GM13976 (cell line): ENCODE measurements at regions not wholly inside any gene's neighbourhood (a gene's known extent, or its start where the extent isn't known, plus 50 kb on each side); places are given as distances from the start of the nearest gene placed in this dataset.

Source experiments
- DNase-seq: peaks from one replicate; pipeline ENCODE4 v3.0.0; 2012; ENCODE audit warnings: low spot score
- in situ Hi-C: fragments of 300-500 bp; cut with MboI; formaldehyde crosslinking; loops from one replicate; pipeline ENCODE4 v1.12.0; 2022; ENCODE audit warnings: low sequenced_read_pairs, mixed read lengths, inconsistent platforms; ENCODE audit not compliant: unreplicated experiment
- TF ChIP-seq, protein P1 (sequence below): IDR thresholded peaks from 2 replicates; pipeline ENCODE4 v1.5.1; 2012; ENCODE audit warnings: borderline replicate concordance, mild to moderate bottlenecking; ENCODE audit not compliant: insufficient read depth; ENCODE audit errors: extremely low read depth, missing control alignments, control extremely low read depth

- no peak for DNase-seq
- TF ChIP-seq, protein P1, sequence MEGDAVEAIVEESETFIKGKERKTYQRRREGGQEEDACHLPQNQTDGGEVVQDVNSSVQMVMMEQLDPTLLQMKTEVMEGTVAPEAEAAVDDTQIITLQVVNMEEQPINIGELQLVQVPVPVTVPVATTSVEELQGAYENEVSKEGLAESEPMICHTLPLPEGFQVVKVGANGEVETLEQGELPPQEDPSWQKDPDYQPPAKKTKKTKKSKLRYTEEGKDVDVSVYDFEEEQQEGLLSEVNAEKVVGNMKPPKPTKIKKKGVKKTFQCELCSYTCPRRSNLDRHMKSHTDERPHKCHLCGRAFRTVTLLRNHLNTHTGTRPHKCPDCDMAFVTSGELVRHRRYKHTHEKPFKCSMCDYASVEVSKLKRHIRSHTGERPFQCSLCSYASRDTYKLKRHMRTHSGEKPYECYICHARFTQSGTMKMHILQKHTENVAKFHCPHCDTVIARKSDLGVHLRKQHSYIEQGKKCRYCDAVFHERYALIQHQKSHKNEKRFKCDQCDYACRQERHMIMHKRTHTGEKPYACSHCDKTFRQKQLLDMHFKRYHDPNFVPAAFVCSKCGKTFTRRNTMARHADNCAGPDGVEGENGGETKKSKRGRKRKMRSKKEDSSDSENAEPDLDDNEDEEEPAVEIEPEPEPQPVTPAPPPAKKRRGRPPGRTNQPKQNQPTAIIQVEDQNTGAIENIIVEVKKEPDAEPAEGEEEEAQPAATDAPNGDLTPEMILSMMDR: no peak
- in situ Hi-C loops: loop anchor here (25.0 kb wide), 1 partner anchor 395 kb away; no protein-coding TSS in a partner anchor
Observed at GRCh38 chr7:106457678-106458077, 172.9 kb upstream of the NAMPT start.

DNA sequence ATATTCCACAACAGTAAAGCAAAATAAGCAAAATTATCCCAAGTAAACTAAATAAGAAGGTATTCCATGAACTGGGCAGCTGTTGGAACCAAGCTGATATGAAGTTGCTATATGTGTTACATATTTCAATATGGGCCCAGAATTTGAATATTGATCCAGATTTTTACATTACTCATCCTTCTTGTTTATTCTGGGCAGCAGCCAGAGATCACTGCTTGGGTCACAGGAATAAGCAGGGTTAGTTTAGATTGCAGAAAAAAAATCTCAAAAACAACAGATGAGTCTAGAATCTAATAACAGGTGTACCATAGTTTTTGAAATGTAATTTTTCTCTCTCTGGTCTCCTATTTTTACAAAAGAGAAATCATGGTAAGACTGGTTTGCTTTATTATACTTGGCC is 171.5 kb upstream of the NAMPT start:
- DNase-seq: no peak
- in situ Hi-C loops: loop anchor here (25.0 kb wide), 1 partner anchor 394 kb away; no protein-coding TSS in a partner anchor
- TF ChIP-seq, protein P1: no peak

DNA sequence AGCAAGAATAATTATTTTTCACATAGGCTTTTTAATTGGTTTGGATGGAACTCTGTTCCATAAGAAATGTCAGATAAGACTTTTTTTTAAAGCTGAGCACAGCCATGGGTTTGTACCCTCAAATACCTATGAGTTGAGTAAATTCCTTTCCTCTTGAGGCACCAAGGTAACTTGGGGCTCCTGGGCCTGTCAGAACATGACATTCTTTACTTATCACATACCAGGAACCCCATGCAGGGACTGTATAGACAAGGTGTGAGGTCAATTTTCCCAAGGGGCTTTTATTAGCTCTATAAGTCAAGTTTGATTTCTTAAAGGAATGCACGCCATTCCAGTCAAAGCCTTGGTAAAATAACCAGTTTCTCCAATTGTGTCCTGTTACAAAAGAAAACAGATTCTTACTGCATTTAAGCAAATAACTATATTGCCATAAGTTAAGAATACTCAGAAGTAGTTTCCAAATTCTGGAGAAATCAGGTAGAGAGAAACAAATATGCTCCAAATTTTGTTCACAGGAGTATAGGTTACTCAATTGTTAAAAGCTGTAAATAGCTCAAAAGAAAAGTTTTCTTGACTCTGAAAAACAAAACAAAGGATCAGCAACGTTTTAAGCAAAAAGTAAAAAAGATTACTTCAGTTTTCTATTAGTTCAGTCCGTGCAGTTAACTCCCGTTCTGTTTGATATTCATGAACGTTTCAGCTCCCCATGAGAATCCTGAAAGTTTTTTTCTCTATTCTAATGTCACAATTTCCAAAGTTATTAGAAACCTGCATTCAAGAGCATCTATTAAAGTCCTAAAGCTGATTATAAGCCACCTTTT is 167.5 kb upstream of the NAMPT start:
- no peak for DNase-seq
- TF ChIP-seq, protein P1: no peak
- in situ Hi-C loops: loop anchor here (25.0 kb wide), 1 partner anchor 390 kb away; no protein-coding TSS in a partner anchor

DNA sequence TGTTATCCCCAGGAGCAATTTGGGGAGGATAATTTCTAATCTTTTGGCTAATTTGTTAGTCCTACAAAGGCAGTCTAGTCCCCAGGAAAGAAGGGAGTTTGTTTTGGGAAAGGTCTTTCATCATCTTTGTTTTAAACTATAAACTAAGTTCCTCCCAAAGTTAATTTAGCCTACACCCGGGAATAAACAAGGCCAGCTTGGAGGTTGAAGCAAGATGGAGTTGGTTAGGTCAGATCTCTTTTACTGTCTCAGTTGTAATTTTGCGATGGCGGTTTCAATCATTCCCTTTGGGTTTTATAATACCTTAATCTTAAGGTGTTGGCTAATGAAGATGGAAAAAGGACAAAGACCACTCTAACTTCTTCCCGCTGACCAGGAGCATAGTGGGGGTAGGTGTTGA is 166.4 kb upstream of the NAMPT start:
- DNase-seq: no peak
- TF ChIP-seq, protein P1: no peak
- in situ Hi-C loops: loop anchor here (25.0 kb wide), 1 partner anchor 389 kb away; no protein-coding TSS in a partner anchor

DNA sequence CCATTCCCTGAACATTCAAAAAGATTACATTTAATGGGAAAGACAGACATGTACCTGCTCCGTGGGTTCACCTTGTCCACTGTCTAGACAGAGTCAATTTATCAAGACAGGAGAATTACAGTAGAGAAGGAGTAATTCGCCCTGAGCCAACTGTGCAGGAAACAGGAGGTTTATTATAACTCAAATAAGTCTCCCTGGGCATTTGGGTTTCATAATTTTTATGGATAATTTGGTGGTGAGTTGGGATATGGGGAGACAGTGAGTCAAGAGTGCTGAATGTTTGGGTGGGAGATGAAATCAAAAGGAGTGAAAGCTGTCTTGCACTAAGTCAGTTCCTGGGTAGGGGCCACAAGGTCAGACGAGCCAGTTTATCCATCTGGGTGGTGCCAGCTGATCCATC is 165.9 kb upstream of the NAMPT start:
- TF ChIP-seq, protein P1: no peak
- no peak for DNase-seq
- in situ Hi-C loops: loop anchor here (25.0 kb wide), 1 partner anchor 388 kb away; no protein-coding TSS in a partner anchor

DNA sequence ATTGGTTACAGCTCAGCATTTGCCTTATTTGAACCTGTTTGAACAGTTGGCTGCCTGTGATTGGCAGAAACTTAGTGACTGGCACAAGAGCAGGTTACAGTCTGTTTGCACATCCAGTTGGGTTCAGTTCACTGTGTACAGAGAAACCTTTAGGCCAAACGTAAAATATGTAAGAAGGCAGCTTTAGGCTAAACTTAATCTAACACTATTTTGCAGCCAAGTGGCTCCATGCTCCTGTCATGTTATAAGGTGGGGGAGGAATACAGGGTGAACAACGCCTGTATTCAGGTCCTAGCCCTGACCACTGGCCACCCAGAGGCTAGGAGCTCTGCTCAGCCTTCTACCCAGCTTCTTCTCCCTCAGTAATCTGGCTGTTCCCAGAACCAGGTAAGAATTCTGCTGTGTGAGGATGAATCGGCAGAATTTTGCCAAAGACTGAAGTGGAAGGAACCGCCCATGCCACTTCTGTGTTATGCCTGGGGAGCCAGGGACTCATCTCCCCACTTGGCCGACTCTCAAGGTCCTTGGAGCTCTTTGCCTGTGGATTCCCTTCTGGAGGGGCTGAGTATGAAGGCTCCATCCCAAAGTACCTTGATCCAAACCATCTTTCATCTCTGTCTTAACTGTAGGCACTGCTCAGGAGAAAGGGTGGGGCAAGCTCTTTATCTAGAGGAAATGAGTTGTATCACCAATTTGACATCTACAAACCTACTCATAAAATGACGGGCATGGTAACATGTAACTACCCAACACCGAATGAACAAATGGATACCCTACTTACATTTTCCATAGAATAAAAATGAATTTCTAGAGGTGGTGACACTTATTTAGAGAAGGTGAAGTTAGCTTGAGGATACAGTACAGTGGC is 164.4 kb upstream of the NAMPT start:
- DNase-seq: no peak
- in situ Hi-C loops: no loop called here
- TF ChIP-seq, protein P1: no peak
